Peyer's patch (tissue), 4 donors: ENCODE measurements at regions not wholly inside any gene's neighbourhood (a gene's known extent, or its start where the extent isn't known, plus 50 kb on each side); places are given as distances from the start of the nearest gene placed in this dataset.

Source experiments
- DNase-seq, 3 donors: peaks; one replicate each; pipeline ENCODE4 v3.0.0-alpha.2; 2017 to 2019
- H3K27ac ChIP-seq, 4 donors: fragments of 200-600 bp; sonication (generic); one replicate each; pipeline ENCODE4 v1.5.1; 2016 to 2019
- H3K27me3 ChIP-seq, 2 donors: fragments of 200-600 bp; sonication (generic); one replicate each; pipeline ENCODE4 v1.5.1; 2019
- H3K36me3 ChIP-seq, 3 donors: fragments of 200-600 bp; sonication (generic); one replicate each; pipeline ENCODE4 v1.5.1; 2016 to 2019
- H3K4me1 ChIP-seq, 4 donors: fragments of 200-600 bp; sonication (generic); one replicate each; pipeline ENCODE4 v1.5.1; 2016 to 2019
- H3K4me3 ChIP-seq, 4 donors: fragments of 200-600 bp; sonication (generic); 1 replicate in 3 of 4; 2 replicates in 1 of 4; pipeline ENCODE4 v1.5.1; 2016 to 2019; ENCODE audit warnings: mild to moderate bottlenecking in 1 of 4
- H3K9me3 ChIP-seq, 4 donors: fragments of 200-600 bp; sonication (generic); one replicate each; pipeline ENCODE4 v1.5.1; 2016 to 2019; ENCODE audit warnings: mild to moderate bottlenecking in 1 of 4
- POLR2A ChIP-seq, 2 donors: fragments of 450-650 bp; IDR thresholded peaks; one replicate each; pipeline ENCODE4 v1.5.1; 2017; ENCODE audit warnings: antibody characterized with exemption in 2 of 2, mild to moderate bottlenecking in 2 of 2, moderate library complexity in 2 of 2
- TF ChIP-seq, protein P1 (sequence below), 6 experiments: fragments of 450-650 bp in 4 of 6; fragments of 200-600 bp in 2 of 6; sonication (generic) in 1 of 6; IDR thresholded peaks; one replicate each; pipeline ENCODE4 v1.5.1; 2017 to 2019; ENCODE audit warnings: antibody characterized with exemption in 6 of 6, mild to moderate bottlenecking in 3 of 6, moderate library complexity in 1 of 6

DNA sequence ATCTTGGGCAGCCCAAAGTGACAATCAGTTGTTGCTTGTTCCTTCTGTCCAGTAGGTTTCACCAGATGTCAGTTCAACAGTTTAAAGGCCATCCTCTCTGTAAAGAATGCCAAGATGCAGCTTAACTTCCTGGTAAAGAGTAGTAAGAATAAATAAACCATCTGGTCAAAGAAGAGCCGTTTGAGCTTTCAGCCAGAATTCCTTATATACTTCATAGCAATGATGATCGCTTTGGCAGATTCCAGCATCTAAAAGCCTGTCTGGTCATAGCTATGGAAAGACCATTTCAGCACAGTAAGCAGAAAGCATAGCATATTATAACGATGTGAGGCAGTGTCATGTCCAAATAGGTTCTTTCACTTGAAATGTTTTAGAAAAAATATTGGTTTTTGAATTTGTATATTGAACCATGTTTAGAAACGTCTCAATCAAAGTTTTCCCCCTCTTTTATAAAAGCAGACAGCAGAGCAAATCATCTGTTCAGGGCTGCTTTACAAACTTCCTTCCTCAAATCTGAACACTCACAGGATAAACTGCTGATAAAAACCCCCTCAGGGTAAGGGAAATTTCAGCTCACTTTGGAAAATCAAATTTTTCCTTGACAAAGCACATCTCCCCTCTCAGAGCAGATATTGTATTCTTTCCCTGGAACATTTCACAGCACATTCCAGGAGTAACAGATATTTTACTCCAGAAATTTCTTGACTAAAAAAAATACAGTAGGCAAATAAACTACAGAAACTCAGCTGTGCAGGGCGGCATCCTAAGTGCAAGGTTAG is 184.1 kb downstream of the NOC3L start:
- H3K9me3 ChIP-seq: no peaks in the 10 kb centered on the region
- no peak overlapping the region for H3K27ac ChIP-seq
- no peak for TF ChIP-seq POLR2A (IDR thresholded peaks at IDR 0.05)
- TF ChIP-seq, protein P1, sequence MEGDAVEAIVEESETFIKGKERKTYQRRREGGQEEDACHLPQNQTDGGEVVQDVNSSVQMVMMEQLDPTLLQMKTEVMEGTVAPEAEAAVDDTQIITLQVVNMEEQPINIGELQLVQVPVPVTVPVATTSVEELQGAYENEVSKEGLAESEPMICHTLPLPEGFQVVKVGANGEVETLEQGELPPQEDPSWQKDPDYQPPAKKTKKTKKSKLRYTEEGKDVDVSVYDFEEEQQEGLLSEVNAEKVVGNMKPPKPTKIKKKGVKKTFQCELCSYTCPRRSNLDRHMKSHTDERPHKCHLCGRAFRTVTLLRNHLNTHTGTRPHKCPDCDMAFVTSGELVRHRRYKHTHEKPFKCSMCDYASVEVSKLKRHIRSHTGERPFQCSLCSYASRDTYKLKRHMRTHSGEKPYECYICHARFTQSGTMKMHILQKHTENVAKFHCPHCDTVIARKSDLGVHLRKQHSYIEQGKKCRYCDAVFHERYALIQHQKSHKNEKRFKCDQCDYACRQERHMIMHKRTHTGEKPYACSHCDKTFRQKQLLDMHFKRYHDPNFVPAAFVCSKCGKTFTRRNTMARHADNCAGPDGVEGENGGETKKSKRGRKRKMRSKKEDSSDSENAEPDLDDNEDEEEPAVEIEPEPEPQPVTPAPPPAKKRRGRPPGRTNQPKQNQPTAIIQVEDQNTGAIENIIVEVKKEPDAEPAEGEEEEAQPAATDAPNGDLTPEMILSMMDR (IDR thresholded peaks at IDR 0.05): no peak
- H3K4me3 ChIP-seq: no peak overlapping the region
- H3K36me3 ChIP-seq: no peaks in the 10 kb centered on the region
- H3K4me1 ChIP-seq: no peaks in the 10 kb centered on the region
- no peaks in the 10 kb centered on the region for H3K27me3 ChIP-seq
- DNase-seq: no peak

DNA sequence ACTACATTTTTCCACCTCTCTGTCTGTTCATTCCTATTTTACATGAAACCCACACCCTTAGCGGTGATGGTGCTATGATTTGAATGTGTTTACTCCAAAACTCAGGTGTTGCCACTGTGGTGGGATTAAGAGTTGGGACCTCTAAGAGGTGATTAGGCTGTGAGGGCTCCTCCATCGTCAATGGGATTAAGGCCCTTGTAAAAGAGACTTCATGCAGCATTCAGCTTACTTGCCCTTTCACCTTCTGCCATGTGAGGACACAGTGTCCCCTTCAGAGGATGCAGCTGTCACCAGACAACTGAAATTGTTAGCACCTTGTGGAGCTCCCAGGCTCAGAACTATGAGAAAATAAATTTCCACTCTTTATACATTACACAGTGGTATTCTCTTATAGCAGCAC is 182.2 kb downstream of the NOC3L start:
- no peak for DNase-seq
- H3K9me3 ChIP-seq: no peaks in the 10 kb centered on the region

DNA sequence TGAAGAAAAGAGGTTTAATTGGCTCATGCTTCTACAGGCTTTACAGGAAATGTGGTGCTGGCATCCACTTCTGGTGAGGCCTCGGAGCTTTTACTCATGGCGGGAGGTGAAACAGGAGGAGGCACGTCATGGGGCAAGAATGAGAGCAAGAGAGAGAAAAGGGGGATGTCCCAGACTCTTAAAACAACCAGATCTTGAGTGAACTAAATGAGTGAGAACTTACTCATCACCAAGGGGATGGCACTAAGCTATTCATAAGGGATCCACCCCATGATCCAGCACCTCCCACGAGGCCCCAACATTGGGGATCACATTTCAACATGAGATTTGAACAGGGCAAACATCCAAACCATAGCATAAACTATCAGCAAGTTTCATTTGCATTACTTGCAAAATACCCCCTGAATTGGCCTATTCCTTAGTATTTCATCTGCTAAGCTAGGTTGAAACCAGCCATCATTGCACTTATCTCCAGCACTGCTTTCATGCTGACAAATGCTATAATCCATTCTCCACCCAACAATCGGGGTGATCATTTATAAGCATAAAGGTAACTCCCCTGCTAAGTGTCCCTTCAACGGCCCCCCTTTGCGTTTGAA is 179.0 kb downstream of the NOC3L start:
- Histone ChIP-seq H3K4me3 (no peak overlapping the region), H3K27ac (no peak overlapping the region), H3K27me3 (no peaks in the 10 kb centered on the region), H3K9me3 (no peaks in the 10 kb centered on the region), H3K36me3 (no peaks in the 10 kb centered on the region), H3K4me1 (no peaks in the 10 kb centered on the region)
- TF ChIP-seq POLR2A (IDR thresholded peaks at IDR 0.05): no peak
- TF ChIP-seq, protein P1 (IDR thresholded peaks at IDR 0.05): no peak
- DNase-seq: no peak

More for the DNA sequence above, 182.2 kb downstream of the NOC3L start:
- no peak for TF ChIP-seq POLR2A (IDR thresholded peaks at IDR 0.05)
- TF ChIP-seq, protein P1 (IDR thresholded peaks at IDR 0.05): no peak
- H3K27me3 ChIP-seq: no peaks in the 10 kb centered on the region
- H3K27ac ChIP-seq: no peak overlapping the region
- no peak overlapping the region for H3K4me3 ChIP-seq
- H3K4me1 ChIP-seq: no peaks in the 10 kb centered on the region
- no peaks in the 10 kb centered on the region for H3K36me3 ChIP-seq

DNA sequence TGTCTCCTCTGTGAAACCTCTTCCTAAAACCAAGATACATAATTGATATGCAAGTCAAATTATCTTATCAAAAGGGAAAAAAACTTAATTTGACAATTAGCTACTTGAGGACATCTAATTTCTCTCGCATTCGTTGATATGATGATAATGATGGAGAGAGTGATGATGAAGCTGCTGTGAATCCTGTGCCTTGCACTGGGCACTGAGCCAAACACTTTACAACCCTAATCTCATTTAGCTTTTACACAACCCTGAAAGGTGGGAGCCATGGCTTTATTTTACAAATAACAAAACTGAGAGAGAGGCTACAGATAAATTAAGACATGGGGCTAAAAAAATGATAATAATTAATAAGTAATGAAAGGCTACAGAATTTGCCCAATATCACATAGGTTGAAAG is 176.0 kb downstream of the NOC3L start:
- DNase-seq: no peak
- H3K36me3 ChIP-seq: no peaks in the 10 kb centered on the region
- TF ChIP-seq, protein P1 (IDR thresholded peaks at IDR 0.05): no peak
- no peak for TF ChIP-seq POLR2A (IDR thresholded peaks at IDR 0.05)
- H3K9me3 ChIP-seq: no peaks in the 10 kb centered on the region
- H3K4me1 ChIP-seq: no peaks in the 10 kb centered on the region
- no peaks in the 10 kb centered on the region for H3K27me3 ChIP-seq
- H3K4me3 ChIP-seq: no peak overlapping the region
- no peak overlapping the region for H3K27ac ChIP-seq

DNA sequence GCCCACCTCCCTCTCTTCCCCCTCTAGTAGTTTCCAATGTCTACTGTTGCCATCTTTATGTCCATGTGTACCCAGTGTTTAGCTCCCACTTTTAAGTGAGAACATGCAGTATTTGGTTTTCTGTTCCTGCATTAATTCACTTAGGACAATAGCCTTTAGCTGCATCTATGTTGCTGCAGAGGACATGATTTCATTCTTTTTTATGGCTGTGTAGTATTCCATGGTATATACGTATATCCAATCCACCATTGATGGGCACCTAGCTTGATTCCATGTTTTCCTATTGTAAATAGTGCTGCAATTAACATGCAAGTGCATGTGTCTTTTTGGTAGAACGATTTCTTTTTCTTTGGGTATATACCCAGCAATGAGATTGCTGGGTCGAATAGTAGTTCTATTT is 170.4 kb downstream of the NOC3L start:
- H3K4me3 ChIP-seq: no peak overlapping the region
- no peaks in the 10 kb centered on the region for H3K4me1 ChIP-seq
- H3K27me3 ChIP-seq: no peaks in the 10 kb centered on the region
- DNase-seq: no peak
- H3K36me3 ChIP-seq: no peaks in the 10 kb centered on the region
- H3K9me3 ChIP-seq: no peaks in the 10 kb centered on the region
- H3K27ac ChIP-seq: no peak overlapping the region
- TF ChIP-seq, protein P1 (IDR thresholded peaks at IDR 0.05): no peak
- no peak for TF ChIP-seq POLR2A (IDR thresholded peaks at IDR 0.05)
